Transverse colon (tissue), 3 donors: ENCODE measurements at regions not wholly inside any gene's neighbourhood (a gene's known extent, or its start where the extent isn't known, plus 50 kb on each side); places are given as distances from the start of the nearest gene placed in this dataset.

Source experiments
- CTCF ChIP-seq, 5 experiments: fragments of 200-600 bp in 3 of 5; fragments of 450-650 bp in 2 of 5; sonication (generic) in 3 of 5; IDR thresholded peaks; 1 replicate in 2 of 5; 2 replicates in 3 of 5; pipeline ENCODE4 v1.5.1; 2016 to 2017; ENCODE audit warnings: antibody characterized with exemption in 5 of 5, inconsistent platforms in 3 of 5, mild to moderate bottlenecking in 2 of 5, moderate library complexity in 1 of 5
- POLR2A ChIP-seq: fragments of 450-650 bp; IDR thresholded peaks from one replicate; pipeline ENCODE4 v1.6.1; 2016; ENCODE audit warnings: antibody characterized with exemption, mild to moderate bottlenecking, moderate library complexity

GRCh38 chr6:115467726-115468125 is 593.0 kb downstream of the FRK start:
- no peak for TF ChIP-seq CTCF (IDR thresholded peaks at IDR 0.05)
- TF ChIP-seq POLR2A = no peak
